Kidney epithelial cell (primary cell): ENCODE measurements at regions not wholly inside any gene's neighbourhood (a gene's known extent, or its start where the extent isn't known, plus 50 kb on each side); places are given as distances from the start of the nearest gene placed in this dataset.

Experiments
- DNase-seq: peaks from one replicate; pipeline ENCODE4 v3.0.0-alpha.2; 2010; ENCODE audit warnings: low read depth
- H3K27me3 ChIP-seq: 2 replicates; pipeline ENCODE4 v1.6.0; 2011; ENCODE audit warnings: low read length; ENCODE audit not compliant: control insufficient read depth, insufficient read depth
- H3K36me3 ChIP-seq: 2 replicates; pipeline ENCODE4 v1.5.1; 2011; ENCODE audit warnings: low read length; ENCODE audit not compliant: control insufficient read depth, insufficient read depth
- H3K4me3 ChIP-seq: 2 replicates; pipeline ENCODE4 v1.5.1; 2011; ENCODE audit warnings: low read depth, mild to moderate bottlenecking, control low read depth, low read length
- CTCF ChIP-seq: IDR thresholded peaks from 2 replicates; pipeline ENCODE4 v1.5.1; 2011; ENCODE audit warnings: mild to moderate bottlenecking, moderate library complexity, low read length, control low read depth, inconsistent platforms; ENCODE audit not compliant: insufficient read depth, poor library complexity, severe bottlenecking

- H3K4me3 ChIP-seq, result no peak overlapping the region
- H3K36me3 ChIP-seq, result no peaks in the 10 kb centered on the region
- no peaks in the 10 kb centered on the region for H3K27me3 ChIP-seq
- no peak for DNase-seq
- no peak for TF ChIP-seq CTCF
Observed at GRCh38 chr19:5237190-5237780, 103.3 kb downstream of the PTPRS start.

GRCh38 chr19:5235458-5236219 lies 105.0 kb downstream of the PTPRS start:
- no peak for TF ChIP-seq CTCF
- H3K27me3 ChIP-seq, result no peaks in the 10 kb centered on the region
- H3K36me3 ChIP-seq, result no peaks in the 10 kb centered on the region
- no peak for DNase-seq
- H3K4me3 ChIP-seq, result no peak overlapping the region

GRCh38 chr19:5234412-5234811 lies 106.2 kb downstream of the PTPRS start:
- H3K36me3 ChIP-seq, result no peaks in the 10 kb centered on the region
- TF ChIP-seq CTCF, result no peak
- no peak overlapping the region for H3K4me3 ChIP-seq
- no peaks in the 10 kb centered on the region for H3K27me3 ChIP-seq
- no peak for DNase-seq

GRCh38 chr19:5232798-5233505 lies 107.7 kb downstream of the PTPRS start:
- no peak overlapping the region for H3K4me3 ChIP-seq

More at GRCh38 chr19:5232798-5233505, 107.7 kb downstream of the PTPRS start:
- no peak for DNase-seq
- Histone ChIP-seq H3K36me3 (no peaks in the 10 kb centered on the region), H3K27me3 (peaks cover 6% of the 10 kb centered on the region)
- TF ChIP-seq CTCF, result no peak
